ENCODE measurements at regions not wholly inside any gene's neighbourhood (a gene's known extent, or its start where the extent isn't known, plus 50 kb on each side); places are given as distances from the start of the nearest gene placed in this dataset.

DNA sequence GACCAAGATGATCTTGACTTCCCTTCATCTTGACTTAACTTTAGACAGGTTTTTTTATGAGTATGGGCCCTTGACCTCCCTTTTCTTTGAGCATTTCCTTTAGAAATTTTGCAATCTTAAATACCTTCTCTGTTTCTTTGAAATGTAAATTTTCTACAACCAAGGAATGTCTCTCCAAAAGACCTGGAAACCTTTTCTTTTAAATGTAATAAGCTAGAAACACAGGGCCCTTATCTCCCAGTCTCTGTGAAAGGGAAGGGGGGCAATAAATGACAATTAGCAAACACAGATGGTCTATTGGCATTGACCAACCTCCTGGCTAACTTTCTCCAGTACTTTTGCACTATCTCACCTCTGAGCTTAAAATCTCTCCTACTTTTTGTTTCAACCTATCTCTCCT lies 144.3 kb upstream of the GK2 start:
- TF ChIP-seq, protein P1, sequence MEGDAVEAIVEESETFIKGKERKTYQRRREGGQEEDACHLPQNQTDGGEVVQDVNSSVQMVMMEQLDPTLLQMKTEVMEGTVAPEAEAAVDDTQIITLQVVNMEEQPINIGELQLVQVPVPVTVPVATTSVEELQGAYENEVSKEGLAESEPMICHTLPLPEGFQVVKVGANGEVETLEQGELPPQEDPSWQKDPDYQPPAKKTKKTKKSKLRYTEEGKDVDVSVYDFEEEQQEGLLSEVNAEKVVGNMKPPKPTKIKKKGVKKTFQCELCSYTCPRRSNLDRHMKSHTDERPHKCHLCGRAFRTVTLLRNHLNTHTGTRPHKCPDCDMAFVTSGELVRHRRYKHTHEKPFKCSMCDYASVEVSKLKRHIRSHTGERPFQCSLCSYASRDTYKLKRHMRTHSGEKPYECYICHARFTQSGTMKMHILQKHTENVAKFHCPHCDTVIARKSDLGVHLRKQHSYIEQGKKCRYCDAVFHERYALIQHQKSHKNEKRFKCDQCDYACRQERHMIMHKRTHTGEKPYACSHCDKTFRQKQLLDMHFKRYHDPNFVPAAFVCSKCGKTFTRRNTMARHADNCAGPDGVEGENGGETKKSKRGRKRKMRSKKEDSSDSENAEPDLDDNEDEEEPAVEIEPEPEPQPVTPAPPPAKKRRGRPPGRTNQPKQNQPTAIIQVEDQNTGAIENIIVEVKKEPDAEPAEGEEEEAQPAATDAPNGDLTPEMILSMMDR (IDR thresholded peaks at IDR 0.05; ENCODE audit: low read length) = no peak
- no peak for TF ChIP-seq EZH2 (IDR thresholded peaks at IDR 0.05; ENCODE audit: borderline replicate concordance, low read length)
